Activated CD4-positive, alpha-beta T cell treated with anti-CD3 and anti-CD28 coated beads, Interleukin-2, amount 50 U/mL, for 16 hours (primary cell): ENCODE measurements at regions not wholly inside any gene's neighbourhood (a gene's known extent, or its start where the extent isn't known, plus 50 kb on each side); places are given as distances from the start of the nearest gene placed in this dataset.

Experiments
- DNase-seq: peaks from one replicate; pipeline ENCODE4 v3.0.0-alpha.2; 2020

- no peak for DNase-seq
Measured at GRCh38 chr9:118215549-118215948, 511.3 kb downstream of the TLR4 start.

DNA sequence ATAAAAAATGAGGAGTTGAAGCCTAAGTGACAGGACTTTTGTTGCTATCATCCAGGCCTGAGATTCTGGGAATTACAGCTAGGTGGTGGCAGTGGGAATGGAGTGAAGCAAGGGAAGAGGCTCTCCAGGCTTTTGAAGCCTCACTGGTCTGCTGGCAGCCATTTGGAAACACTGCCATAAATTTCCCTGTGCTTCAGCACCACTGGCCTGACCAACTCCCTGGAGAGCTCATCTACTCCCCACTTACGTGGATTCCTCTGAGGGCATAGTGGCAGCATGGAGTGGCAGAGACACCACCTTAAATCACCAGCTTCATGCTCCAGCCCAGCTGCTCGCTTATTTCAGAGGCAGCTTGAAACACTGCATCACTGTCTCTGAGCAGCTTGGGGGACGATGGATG lies 518.2 kb downstream of the TLR4 start:
- no peak for DNase-seq

DNA sequence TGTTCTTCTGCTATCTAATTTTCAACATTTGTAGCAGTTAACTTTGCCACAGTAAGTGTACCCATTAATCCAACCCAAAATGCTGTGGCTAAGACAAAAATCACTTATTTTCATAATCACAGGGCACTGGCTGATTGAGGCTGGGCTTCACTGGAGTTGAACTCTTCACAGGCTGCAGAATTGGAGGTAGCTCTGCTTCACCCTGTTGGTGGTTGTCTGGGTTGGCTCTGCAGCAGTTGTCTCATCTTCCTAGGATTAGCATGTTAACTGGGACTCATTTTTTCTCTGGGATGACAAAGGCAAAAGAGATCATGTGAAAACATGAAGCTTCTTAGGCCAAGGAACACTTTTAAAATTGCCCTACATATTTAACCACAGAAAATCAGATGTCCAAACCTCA lies 518.9 kb downstream of the TLR4 start:
- no peak for DNase-seq

DNA sequence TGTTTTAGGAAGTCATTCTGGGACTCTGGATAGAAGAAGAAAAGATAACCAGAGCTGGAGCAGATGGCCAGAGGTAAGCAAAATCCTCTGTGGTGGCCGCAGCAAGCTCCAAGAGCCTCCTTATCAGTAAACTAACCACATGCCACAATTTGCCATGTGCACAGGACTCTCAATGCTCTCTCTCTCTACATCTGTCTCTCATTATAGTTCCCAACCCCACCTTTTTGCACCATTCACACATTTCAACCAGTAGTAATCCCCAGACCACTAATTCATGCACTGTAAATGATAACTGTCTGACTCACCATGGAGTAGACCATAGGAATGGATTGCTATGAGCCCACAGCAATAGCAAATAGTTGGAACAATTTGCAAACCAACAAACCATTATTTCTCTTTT lies 526.1 kb downstream of the TLR4 start:
- DNase-seq, result no peak

DNA sequence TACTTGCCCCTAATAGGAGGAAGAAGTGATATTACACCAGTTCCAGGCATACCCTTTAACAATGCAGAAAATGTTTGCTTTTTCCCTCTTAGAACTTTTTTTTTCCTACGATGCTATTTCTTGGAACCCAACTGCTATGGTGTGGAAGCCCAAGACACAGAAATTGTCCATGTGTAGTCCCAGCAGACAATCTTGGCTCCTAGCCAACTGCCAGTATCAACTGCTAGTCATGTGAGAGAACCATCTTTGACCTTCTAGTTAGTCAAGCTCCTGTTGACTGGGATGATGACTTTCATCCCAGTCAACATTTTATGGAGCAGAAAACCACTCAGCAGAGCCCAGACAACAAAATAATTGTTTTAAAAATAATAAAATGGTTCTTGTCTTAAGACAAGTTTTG lies 532.4 kb downstream of the TLR4 start:
- no peak for DNase-seq

DNA sequence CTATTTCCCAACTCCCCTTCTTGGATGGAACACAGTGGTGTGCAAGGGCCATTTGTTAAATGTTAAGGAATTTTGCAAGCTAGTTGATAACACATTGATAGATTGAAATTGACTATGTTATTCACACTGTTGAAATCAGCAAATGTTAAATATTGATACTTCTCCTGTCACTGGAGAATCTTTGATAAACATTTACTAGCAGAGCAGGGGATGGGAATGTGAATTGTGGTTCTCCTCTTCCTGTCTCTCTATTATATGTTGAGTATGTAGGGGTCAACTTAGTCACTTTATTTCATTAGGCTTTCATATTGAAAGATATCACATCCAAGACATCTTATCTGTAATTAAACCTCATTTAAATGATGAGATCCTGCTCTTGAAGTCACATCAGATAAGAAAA lies 533.9 kb downstream of the TLR4 start:
- DNase-seq, result no peak

DNA sequence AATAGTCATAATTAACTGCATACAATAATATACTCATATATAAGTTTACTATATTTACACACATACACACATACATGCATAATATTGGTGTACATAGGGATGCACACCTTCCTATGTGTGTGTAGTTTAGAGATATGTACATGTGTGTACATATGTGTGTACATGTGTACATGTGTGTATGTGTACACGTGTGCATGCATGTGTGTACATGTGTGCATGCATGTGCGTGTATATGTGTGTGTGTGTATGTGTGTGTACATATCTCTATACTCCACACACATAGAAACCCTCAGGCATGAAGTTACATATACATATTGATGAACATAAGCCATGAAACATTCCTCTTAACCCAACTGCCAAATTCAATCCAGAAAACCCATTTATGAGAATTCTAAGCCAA lies 547.8 kb downstream of the TLR4 start:
- no peak for DNase-seq

DNA sequence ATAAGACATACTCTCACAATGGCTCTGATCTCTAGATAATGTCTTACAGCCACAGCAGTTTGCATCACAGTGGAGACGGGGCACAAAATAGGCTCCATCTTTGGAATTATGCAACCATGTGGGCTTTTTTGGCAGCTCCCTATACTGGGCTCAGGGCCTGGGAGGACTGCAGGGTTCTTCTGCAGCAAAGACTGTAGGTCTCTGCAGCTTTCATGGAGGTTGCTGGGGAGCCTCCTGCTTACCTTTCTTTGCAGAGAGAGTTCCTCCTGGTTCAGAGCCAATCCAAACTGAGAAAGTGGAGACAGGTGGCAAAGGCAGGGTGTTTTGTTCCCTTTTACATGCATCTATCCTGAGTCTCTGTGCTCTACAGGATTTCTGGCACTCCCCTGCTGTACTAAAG lies 558.0 kb downstream of the TLR4 start:
- DNase-seq, result no peak

DNA sequence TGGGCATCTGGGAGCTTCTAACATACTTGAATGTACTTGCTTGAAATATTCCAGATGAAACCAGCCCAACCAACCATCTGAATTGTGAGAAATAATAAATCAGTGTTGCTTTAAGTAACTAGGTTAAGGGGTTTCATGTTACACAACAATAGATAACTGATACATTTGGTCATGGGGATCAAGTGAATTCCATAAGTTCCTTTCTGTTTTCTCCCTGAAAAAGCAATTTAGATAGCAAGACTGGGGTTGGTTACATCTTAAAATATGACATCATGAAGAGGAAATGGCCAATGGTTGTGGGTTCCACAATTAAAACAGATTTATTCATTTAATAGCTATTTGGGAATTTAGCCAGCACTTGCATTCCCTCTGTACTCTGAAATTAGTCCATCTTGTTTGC lies 559.7 kb downstream of the TLR4 start:
- DNase-seq, result no peak

DNA sequence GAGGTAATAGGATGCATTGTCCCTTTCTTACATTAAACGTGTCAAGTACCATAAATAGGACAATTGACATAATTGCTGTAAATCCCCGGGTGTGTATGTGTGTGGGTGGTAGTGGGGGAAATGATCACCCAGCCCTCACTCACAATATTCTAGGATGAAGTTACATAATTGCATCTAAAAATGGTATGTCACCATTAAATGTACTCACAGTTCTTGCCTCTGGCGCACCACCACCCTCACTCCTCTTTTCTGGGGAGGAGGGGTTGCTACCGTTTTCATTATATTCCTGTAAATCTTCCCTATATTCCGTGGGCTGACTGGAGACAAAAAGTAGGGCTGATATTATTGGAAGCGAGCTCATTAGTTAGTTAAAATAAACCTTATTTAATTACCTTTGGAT lies 563.8 kb downstream of the TLR4 start:
- no peak for DNase-seq

DNA sequence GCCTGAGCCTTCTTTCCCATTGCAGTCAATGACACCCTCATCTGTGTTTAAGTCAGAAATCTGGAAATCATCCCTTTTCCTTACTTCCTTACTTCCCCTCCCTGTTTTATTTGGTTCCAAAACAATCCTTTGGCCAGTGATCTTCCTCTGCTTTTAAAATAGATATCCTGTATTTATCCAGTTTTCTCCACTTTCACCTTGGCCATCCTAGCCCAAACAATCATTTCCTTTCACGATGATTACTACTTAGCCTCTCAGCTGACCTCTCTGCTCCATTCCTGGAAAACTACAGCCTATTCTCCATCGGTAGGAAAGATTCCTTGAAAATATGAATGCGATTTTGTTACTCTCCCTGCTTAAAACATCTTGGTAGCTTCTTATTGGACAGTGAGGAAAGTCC lies 565.4 kb downstream of the TLR4 start:
- DNase-seq, result no peak

- DNase-seq, result no peak
Measured at GRCh38 chr9:118271331-118271730, 567.1 kb downstream of the TLR4 start.

- no peak for DNase-seq
Measured at GRCh38 chr9:118271936-118272335, 567.7 kb downstream of the TLR4 start.

GRCh38 chr9:118273048-118273447 lies 568.8 kb downstream of the TLR4 start:
- DNase-seq, result no peak

- DNase-seq, result no peak
Measured at GRCh38 chr9:118276784-118277183, 572.6 kb downstream of the TLR4 start.

DNA sequence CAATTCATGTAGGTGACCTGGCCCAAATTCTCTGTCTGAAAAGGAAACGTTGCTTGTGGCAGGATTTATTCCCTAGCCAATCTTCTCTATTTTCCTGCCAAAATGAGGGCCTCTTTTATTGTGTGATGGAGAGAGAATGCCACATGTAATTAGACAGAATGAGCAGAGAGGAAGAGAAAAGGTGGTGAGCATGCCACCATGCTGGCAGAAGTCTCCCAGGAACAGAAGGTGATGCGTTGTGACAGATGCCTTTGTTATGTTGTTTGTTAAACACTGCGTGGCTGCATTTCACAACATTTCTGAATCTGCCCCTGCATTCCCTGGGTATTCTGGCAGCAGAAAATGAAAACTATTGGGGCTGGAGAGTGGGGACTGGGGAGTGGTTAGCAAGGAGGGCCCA lies 577.6 kb downstream of the TLR4 start:
- DNase-seq, result no peak

DNA sequence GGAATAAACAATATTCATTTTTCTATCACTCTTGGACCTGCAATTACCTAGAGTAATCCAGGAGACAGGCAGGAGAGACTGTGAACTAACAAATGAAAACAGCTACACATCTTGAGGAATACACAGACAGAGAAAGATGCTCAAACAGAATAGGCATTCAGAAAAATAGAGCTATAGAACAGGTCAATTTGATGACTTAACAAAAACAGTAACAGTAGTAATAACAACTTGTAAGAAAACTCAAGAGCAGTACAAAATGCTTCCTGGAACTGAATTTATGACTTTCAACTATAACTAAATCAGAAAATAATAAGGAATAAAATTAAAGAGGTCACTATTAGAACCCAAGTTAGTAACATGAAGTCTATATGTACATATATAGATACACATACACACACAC lies 579.3 kb downstream of the TLR4 start:
- no peak for DNase-seq

DNA sequence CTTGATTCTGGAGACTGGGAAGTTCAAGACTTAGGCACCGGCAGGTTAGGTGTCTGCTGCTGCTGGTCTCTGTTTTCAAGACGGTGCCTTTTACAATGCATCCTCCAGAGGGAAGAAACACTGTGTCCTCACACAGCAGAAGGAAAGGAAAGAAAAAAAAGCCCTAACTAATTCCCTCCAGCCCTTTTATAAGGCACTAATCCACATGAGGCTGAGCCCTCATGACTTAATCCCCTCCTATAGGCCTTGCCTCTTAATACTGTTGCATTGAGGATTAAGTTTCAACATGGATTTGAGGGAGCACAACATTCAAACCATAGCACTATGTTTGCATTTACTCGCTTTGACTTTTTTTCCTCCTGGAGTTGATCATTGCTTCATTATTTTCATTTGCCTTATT lies 585.9 kb downstream of the TLR4 start:
- no peak for DNase-seq

- no peak for DNase-seq
Measured at GRCh38 chr9:118295413-118295812, 591.2 kb downstream of the TLR4 start.

GRCh38 chr9:118302721-118303120 lies 598.5 kb downstream of the TLR4 start:
- no peak for DNase-seq

- DNase-seq, result no peak
Measured at GRCh38 chr9:118303216-118303615, 599.0 kb downstream of the TLR4 start.

GRCh38 chr9:118305331-118305730 lies 601.1 kb downstream of the TLR4 start:
- no peak for DNase-seq

DNA sequence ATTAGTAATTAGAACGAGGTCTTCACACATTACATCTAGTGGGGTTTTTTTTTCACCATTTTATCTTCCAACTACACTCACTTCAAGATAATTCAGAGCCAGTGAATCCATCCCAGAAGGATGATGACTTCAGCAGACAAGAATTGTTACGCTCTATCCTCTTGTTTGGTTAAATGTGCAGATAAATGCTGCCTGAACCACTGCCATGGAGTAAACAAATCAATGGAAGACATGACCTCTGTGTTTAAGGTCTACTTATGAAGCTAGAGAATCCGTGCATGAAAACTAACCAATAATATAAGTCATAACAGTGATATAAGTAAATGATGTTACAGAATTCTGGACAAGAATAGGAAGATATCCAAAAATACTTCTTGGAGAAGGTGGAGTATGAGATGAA lies 602.6 kb downstream of the TLR4 start:
- DNase-seq, result no peak

GRCh38 chr9:118313965-118314364 lies 609.8 kb downstream of the TLR4 start:
- no peak for DNase-seq

DNA sequence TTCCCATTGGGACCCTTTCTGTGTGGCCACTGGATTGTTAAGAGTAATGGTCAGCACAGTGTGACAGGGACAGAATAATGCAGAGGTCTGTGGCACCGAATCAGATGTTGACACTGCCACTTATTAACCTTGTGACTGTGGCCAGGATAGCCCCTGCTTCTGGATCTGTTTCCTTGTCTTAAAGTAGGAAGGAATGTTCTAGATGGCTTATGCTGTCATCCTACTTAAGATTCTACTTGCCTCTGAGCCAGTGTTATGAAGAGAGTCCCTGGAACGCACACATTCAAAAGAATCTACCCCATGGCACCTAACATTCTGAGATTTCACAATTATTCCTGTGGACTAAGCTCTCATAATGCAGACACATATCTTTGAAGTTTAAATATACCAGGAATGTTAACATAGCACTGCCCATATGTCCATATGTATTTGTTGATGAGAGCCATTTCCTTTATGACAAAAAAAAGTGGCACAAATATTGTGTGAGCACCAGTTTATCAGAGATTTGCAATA lies 612.7 kb downstream of the TLR4 start:
- DNase-seq, result no peak

DNA sequence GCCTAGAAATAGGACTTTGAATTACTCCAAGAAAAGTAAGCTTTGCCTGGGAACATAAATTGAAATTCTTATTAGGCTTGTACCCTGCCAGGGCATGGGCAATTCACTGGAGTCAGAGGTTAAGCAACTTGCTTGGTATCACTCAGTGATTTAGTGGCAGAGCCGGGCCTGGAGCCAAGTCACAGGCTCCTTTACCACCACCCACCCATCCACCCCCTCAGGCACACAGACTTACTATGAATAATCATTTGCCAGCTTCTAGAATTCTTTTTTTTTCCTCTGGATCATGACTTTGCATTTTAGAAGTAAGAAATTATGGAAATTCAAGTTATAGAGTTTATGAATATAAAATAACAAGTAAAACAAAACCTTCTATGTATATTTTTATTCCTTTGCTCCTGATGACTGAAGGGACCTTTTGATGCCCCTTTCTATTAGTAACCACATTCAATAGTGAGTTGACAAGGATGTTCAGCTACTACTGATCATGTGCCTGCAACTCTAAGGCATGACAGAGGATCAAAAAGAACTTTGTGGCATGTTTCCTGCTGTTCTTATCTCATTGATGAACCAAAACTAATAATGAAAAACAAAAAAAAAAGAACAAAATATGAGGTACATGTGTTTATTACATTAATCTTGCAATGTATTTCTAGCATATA lies 614.7 kb downstream of the TLR4 start:
- no peak for DNase-seq
